ENCODE measurements at regions not wholly inside any gene's neighbourhood (a gene's known extent, or its start where the extent isn't known, plus 50 kb on each side); places are given as distances from the start of the nearest gene placed in this dataset.

DNA sequence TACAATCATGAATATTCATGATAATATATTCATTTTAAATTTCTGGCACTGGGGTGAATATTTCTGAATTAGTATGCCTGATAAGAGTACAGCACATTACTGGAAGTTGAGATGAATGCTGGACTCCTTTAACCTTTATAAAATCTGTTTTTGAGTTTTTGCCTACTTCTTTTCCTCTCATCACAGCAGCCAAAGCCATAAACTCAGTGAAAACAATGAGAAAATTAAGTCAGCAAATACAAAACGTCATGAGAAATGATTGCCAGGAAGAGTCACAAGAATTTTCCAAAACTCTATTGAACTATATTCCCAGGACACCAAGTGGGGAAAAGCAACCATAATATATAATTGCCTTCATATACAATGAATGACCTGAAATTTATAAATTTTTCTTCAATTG, 837.6 kb downstream of the TBC1D32 start:
- TF ChIP-seq ZFX (IDR thresholded peaks at IDR 0.05): no peak
- TF ChIP-seq, protein P1, sequence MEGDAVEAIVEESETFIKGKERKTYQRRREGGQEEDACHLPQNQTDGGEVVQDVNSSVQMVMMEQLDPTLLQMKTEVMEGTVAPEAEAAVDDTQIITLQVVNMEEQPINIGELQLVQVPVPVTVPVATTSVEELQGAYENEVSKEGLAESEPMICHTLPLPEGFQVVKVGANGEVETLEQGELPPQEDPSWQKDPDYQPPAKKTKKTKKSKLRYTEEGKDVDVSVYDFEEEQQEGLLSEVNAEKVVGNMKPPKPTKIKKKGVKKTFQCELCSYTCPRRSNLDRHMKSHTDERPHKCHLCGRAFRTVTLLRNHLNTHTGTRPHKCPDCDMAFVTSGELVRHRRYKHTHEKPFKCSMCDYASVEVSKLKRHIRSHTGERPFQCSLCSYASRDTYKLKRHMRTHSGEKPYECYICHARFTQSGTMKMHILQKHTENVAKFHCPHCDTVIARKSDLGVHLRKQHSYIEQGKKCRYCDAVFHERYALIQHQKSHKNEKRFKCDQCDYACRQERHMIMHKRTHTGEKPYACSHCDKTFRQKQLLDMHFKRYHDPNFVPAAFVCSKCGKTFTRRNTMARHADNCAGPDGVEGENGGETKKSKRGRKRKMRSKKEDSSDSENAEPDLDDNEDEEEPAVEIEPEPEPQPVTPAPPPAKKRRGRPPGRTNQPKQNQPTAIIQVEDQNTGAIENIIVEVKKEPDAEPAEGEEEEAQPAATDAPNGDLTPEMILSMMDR (conservative IDR thresholded peaks at IDR 0.05): no peak
- H3K27ac ChIP-seq: no peak overlapping the region

- TF ChIP-seq, protein P1 (conservative IDR thresholded peaks at IDR 0.05): no peak
Measured at GRCh38 chr6:120493505-120493904, 840.8 kb downstream of the TBC1D32 start.

DNA sequence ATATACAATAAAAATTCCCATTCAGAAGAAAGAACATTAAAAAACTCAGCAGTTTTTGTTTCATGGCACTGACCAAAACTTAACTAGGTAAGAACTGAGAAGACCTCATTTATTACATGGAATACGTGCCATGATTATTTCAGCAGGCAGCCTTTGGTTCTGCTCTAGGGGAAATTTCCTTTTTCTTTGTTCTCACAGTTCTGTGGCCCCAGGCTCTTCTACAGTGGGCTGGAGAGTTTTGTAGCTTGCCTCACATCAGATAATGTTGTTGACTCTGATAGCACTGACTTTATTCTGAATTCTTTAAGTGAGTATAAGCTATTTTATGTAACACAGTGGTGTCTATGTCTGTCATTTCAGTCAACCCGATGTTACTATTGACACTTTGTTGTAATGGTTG, 844.3 kb downstream of the TBC1D32 start:
- H3K27ac ChIP-seq: no peak overlapping the region
- TF ChIP-seq, protein P1 (conservative IDR thresholded peaks at IDR 0.05): no peak
- TF ChIP-seq ZFX (IDR thresholded peaks at IDR 0.05): no peak

More at GRCh38 chr6:120493505-120493904, 840.8 kb downstream of the TBC1D32 start:
- H3K27ac ChIP-seq: no peak overlapping the region

DNA sequence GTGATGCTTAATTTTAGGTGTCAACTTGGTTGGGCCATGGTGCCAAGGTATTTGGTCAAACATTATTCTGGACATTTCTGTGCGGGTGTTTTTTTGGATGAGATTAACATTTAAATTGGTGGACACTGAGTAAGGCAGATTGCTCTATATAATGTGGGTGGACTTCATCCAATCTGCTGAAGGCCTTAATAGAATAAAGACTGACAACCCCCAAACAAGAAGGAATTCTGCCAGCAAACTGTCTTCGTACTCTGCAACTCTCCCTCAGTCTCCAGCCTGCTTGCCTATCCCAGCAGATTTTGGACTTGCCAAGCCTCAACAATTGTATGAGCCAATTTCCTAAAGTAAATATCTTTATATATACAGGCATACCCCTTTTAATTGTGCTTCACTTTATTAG, 850.1 kb downstream of the TBC1D32 start:
- H3K27ac ChIP-seq: no peak overlapping the region
- no peak for TF ChIP-seq ZFX (IDR thresholded peaks at IDR 0.05)
- TF ChIP-seq, protein P1 (conservative IDR thresholded peaks at IDR 0.05): no peak

GRCh38 chr6:120478650-120479049, 855.6 kb downstream of the TBC1D32 start:
- no peak overlapping the region for H3K27ac ChIP-seq
- TF ChIP-seq, protein P1 (conservative IDR thresholded peaks at IDR 0.05): no peak
- TF ChIP-seq ZFX (IDR thresholded peaks at IDR 0.05): no peak

- TF ChIP-seq ZFX (IDR thresholded peaks at IDR 0.05): no peak
- TF ChIP-seq, protein P1 (conservative IDR thresholded peaks at IDR 0.05): no peak
- H3K27ac ChIP-seq: no peak overlapping the region
Measured at GRCh38 chr6:120473804-120474203, 860.5 kb downstream of the TBC1D32 start.

GRCh38 chr6:120468486-120468885, 865.8 kb downstream of the TBC1D32 start:
- TF ChIP-seq ZFX (IDR thresholded peaks at IDR 0.05): no peak
- TF ChIP-seq, protein P1 (conservative IDR thresholded peaks at IDR 0.05): no peak
- H3K27ac ChIP-seq: no peak overlapping the region

Data from C4-2B (cell line).